HepG2 (cell line): ENCODE measurements at regions not wholly inside any gene's neighbourhood (a gene's known extent, or its start where the extent isn't known, plus 50 kb on each side); places are given as distances from the start of the nearest gene placed in this dataset.

Experiments
- AHDC1 ChIP-seq: sonication (generic); formaldehyde crosslinking; IDR thresholded peaks from 2 replicates; pipeline ENCODE4 v1.5.1; 2020; ENCODE audit warnings: mild to moderate bottlenecking, missing genetic modification reagents, borderline replicate concordance
- CENPBD1 ChIP-seq: sonication (generic); formaldehyde crosslinking; IDR thresholded peaks from 2 replicates; pipeline ENCODE4 v1.8.0; 2022; ENCODE audit warnings: missing genetic modification reagents, low read depth, mild to moderate bottlenecking, borderline replicate concordance
- MIXL1 ChIP-seq: IDR thresholded peaks from 2 replicates; pipeline ENCODE4 v1.6.1; 2016
- ONECUT2 ChIP-seq: sonication (generic); formaldehyde crosslinking; IDR thresholded peaks from 2 replicates; pipeline ENCODE4 v1.4.0; 2020; ENCODE audit warnings: missing genetic modification reagents
- ZBTB40 ChIP-seq, 2 experiments: fragments of 450-650 bp in 1 of 2; sonication (generic) in 1 of 2; formaldehyde crosslinking in 1 of 2; IDR thresholded peaks; 2 replicates each; pipeline versions ENCODE4 v1.6.1 to v1.8.0; 2016 to 2022; ENCODE audit warnings: antibody characterized with exemption in 1 of 2, mild to moderate bottlenecking in 1 of 2, missing genetic modification reagents in 1 of 2
- ZFY ChIP-seq: sonication (generic); formaldehyde crosslinking; IDR thresholded peaks from 2 replicates; pipeline ENCODE4 v1.4.0; 2020; ENCODE audit warnings: missing genetic modification reagents
- ZNF24 ChIP-seq: fragments of 450-650 bp; IDR thresholded peaks from 2 replicates; pipeline ENCODE4 v1.6.1; 2017; ENCODE audit warnings: antibody characterized with exemption, mild to moderate bottlenecking
- ZNF484 ChIP-seq: sonication (generic); formaldehyde crosslinking; IDR thresholded peaks from 2 replicates; pipeline ENCODE4 v1.5.1; 2020; ENCODE audit warnings: mild to moderate bottlenecking, low read depth, missing genetic modification reagents, borderline replicate concordance
- ZNF609 ChIP-seq: sonication (generic); formaldehyde crosslinking; IDR thresholded peaks from 2 replicates; pipeline ENCODE4 v1.4.0; 2020; ENCODE audit warnings: mild to moderate bottlenecking, missing genetic modification reagents, borderline replicate concordance

- TF ChIP-seq AHDC1 (CRISPR knock-in tag) (0 out of 2 replicates have a peak, but pooled peaks have one; percentile 25), ZNF484 (CRISPR knock-in tag) (no peak), ZNF24 (no peak), ZBTB40 (IDR thresholded peaks at IDR 0.05) (no peak), ZBTB40 (CRISPR knock-in tag; IDR thresholded peaks at IDR 0.05) (no peak), MIXL1 (CRISPR knock-in tag) (peak; percentile 19; the same call in 1 of the 2 replicates), CENPBD1 (no peak), ZNF609 (CRISPR knock-in tag) (0 out of 2 replicates have a peak, but pooled peaks have one; percentile 25), ONECUT2 (0 out of 2 replicates have a peak, but pooled peaks have one; percentile 31), ZFY (CRISPR knock-in tag) (no peak)
Measured at GRCh38 chr6:21468461-21468860, 125.1 kb upstream of the SOX4 start (continued).
